ENCODE measurements at regions not wholly inside any gene's neighbourhood (a gene's known extent, or its start where the extent isn't known, plus 50 kb on each side); places are given as distances from the start of the nearest gene placed in this dataset.

GRCh38 chr6:14066782-14067406, 50.7 kb upstream of the CD83 start:
- peak; percentile 88 for DNase-seq

DNA sequence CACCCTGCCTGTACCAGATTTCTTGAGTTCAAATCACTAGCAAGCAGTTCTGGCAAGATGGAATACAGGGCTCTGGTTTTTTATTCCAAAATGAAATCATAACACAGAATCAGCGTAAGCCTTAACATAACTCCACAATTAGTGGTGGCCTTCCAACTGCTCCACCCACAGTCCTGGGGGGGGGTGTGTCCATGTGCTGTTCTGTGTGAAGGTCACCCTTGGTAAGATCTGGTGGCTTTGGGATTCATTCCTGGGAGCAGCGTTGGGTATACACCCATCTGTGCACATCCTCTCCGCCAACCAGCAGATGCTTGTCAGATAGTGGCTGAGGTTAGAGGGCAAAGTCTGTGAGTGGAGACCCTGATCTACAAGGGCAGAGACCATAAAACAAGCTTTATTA, 49.9 kb upstream of the CD83 start:
- no peak for DNase-seq
